NCI-H748 (cell line): ENCODE measurements at regions not wholly inside any gene's neighbourhood (a gene's known extent, or its start where the extent isn't known, plus 50 kb on each side); places are given as distances from the start of the nearest gene placed in this dataset.

Experiments
- DNase-seq: peaks from one replicate; lab custom pipeline; 2025; ENCODE audit not compliant: unreplicated experiment; lab: John Stamatoyannopoulos, UW

DNA sequence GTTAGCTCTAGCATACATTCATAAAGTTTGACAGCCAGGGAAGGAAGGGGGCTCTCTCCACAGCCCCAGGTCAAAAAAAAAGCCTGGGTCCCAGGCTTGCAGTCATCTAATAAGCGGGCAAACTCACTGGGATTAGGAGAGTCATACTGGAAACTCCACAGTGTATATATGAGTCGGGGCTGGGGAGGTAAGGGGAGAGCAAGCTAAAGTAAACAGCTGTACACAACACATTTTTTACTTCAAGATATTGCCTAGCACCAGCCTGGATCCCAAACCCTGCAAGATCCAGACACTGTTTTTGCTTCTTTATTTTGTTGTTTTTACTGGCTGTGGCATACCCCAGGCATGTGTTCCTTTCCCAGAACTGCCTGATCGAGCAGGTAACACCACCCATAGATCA, 291.3 kb upstream of the TANK start:
- no peak for DNase-seq

DNA sequence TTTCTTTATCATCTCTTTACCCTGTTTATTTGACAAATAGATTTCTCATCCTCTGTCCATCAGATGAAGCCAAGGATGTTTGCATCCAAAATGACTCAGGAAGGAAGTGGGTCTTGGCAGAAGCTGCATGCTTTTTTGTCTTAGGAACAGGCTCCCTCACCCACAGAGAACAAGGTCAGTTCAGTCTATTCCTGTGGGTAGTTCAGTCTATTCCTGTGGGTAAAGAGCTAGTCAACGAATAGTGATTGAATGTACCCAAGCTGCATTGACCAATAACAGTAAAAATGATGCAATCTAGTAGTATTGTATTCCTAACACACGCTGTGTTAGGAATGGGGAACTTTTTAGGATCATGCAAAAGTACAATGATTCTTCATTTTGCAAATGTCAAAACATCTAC, 290.8 kb upstream of the TANK start:
- DNase-seq, result no peak

DNA sequence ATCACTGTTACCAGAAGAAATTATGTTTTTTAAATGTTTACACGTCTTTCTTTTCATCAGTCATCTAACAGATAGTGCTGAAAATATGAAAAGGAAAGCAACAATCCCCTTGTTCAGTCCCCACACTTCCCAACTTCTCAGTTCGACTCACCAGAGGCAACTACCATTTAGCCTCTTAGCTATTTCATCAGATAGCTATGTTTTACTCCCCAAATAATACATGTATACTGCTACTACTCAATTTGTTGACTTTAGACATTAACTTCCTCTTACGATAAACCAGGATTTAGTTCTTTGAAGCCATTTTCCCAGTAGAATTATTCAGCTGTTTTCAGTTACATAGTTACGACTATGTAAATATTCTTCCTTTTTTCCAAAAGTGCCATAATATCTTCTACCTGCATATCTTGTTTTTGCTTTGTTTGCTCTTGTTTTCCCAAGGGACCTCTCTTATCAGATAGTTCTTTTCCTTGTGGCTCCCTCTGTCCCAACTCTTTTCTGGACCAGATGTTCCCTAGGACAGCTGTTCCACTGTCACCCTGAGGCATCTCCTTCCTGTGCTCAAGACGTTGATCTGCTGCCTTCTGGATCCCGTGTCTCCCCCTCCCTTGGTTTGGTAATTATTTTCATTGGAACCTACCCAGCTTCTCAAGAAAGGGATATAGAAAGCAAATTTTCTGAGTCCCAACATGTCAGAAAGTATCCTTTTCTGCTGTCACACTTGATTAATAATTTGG, 289.3 kb upstream of the TANK start:
- no peak for DNase-seq

DNA sequence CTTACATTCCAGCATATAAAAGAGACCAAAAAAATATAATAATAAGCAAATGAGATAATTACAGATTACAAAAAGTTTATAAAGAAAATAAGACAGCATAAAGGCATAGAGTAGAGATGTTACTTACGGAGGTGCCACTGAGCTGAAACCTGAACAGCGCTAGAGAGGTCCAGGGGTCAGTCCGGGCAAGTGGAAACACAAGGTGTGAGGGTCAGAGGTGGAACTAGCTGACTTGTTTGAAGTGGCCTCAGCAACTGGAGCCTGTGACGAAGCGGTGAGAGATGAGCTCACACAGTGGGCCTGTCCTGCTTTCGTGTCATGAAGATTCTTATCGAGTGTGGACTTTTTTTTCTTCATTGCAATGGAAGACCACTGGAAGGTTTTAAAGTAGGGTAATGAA, 288.3 kb upstream of the TANK start:
- no peak for DNase-seq

DNA sequence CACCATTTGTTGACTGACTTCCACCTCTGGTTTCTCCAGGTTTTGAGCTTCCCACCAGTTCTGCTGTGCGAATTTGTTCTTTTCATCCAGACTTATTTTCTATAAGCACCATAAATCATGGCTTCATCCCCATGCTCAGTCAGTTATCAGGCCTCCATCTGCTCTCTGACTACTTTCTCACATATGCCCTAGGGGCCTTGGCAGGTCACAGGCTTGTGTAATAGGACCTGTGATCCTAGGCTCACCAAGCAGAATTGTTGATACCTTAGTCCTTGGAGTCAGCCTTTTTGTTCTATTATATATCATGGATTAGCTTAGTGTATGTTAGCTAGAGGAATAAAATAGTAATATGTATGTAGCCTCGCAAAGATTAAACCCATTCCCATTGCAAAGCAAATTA, 284.2 kb upstream of the TANK start:
- no peak for DNase-seq

DNA sequence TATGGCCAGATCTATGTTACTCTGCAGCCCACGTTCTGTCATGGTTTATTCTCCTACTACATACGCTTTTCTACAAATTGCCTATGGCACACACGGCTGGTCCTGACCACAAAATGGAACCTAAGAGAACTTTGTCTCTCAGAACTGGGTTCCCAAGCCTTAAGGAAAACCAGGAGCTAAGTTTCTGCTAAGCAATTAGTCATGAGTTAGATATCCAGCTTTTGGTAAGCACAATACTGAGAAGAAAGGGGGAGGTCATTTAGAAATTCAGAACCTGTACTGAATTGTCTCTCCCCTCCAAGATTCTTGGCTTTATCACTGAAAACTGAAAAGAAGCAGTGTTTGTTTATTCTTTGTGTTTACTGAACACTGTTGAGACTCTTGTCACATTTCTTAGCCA, 283.5 kb upstream of the TANK start:
- no peak for DNase-seq

DNA sequence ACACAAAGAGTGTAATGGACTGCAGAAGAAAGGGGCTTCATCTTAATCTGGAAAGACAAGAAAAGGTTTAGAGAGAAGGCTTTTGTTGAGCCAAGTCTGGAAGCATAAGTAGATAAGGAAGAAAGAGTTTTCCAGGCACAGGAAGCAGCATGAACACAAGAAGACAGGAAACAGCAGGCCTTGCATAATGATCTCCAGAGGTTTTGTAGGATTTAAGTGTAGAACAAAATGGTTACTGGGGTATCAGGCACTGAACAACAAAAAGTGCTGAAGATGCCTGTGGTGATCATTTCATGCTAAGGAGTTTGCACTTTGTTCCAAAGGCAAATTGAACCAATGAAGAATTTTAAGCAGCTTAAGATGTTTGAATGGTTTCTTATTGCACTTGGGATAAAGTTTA, 281.6 kb upstream of the TANK start:
- DNase-seq, result no peak

DNA sequence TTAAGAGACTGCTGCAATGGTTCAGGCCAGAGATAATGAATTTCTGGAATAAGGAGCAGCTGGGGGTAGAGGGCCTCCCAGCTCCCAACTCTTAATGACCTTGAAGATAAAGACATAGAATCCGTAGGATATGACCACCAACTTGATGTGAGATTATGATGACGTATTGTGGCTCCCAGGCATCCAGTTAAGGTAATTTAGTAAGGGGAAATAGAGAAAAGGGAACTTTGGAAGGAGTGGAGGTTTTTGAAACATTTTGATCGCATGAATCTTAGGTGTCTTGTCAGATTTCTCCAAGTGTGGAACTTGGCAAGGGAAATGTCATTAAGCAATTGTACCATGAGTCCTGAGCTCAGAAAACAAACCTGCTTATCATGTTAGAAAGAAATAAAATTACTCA, 277.3 kb upstream of the TANK start:
- no peak for DNase-seq

DNA sequence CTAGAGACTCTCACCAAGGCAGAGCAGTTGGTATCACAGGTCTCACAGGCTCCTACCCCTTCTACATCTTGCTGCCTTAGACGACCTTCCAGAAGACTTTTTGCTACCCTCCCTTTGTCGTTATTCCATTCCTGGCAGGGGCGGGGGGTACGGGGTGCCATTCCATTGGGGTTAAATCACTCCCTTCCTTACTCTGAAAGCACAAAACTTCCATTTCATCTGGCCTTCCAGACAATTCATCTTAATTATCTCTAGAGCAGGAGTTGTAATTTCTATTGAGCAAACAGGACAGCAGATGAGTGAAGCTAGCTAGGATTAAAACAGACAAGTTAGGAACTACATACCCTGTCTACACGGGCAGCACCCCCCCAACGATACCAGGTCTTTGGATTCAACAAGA, 276.2 kb upstream of the TANK start:
- DNase-seq, result no peak

DNA sequence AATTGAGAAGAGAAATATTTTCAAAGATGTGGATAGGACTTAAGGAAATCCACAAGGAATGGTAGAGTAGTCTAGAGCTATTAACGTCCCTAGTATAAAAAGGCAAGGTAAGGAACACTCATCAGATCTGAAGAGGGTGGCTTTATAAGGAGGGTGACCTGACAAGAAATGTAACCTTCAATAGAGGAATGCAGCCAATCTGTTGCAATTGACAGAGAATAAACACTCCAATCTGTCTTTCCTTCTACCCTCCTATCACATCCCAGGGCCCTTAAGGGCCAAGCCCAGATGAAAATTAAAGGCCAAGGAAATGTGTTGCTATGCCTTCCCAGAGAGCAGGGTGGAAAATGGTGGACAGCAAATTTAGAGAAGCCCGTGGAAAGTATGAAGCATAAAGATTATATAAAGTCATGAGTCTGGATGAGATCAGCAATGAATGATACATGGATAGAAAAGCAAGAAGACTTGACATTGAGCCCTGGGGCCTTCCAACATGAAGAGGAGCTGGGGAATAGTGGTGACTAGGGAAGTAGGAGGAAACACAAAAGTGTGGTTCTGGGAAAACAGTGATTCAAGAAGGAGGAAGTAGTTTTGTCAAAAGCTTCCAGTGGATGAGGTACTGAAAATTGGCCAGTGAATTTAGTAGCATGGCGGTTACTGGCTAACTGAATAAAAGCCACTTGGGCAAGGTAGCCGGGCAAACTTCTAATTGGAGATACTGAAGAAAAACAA, 270.6 kb upstream of the TANK start:
- DNase-seq, result no peak

DNA sequence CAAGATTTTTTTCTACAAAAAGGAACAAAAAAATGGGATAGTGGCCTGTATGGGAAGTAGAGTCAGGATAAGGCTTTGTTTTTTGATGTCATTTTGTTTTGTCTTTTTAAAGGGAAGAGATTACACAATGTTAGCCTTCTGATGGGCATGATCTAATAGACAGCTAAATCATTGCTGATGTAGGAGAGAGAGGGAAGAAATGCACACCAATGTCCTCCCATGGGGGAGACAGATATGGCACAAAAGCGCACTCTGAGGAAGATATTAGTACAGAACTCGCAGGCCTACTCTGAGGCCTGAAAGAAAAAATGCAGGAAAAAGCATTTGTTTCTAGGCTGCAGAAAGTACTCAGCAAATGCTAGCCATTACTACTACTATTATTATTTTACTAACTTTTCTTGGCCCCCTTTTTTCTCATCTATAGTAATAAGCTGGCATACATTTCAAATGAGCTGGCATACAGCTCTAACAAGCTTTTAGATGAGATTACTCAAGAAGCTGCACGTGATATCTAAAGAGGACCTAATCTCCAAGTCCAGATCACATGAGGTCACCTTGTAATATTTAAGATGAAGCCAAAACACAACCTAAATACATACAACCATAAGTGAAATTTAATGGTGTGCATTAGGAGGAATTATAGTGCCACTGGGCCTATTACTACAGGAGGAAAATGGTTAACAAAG, 269.4 kb upstream of the TANK start:
- DNase-seq, result no peak

DNA sequence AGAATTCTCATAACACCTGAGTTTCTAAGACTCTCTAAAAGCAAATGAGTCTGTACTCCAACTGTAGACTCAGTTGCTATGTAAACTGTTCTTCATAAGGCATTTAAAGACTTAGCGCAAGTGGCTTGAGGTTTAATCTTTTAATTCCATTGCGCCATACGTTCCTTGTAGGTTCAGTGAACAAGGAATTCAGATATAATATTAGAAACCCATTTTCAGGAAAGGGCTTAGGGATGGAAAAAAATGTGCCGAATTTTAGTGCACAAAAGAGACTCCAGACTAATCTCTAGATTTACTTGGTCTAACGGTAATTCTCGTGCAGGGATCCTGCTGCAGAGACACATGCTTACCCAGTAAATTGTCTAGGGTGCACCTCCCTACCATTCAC, 268.9 kb upstream of the TANK start:
- DNase-seq, result no peak

DNA sequence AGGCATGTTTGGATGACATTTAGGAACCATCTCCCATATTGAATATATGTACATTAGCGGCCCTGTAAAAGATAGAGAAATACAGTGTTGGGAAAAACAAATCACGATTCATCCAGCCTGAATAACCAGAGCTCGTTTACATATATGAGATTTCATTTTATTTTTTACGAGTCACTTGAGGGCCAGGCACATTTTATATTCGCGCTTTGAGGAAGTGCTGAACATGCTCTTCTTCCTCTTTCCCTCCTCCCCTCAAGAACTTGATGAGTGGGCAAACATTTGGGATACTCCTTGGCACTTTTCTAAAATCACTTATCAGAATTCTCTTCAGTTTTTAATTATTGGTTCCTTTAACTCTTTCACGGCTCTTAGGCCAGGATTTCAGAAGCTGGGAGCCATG, 268.0 kb upstream of the TANK start:
- DNase-seq, result no peak

DNA sequence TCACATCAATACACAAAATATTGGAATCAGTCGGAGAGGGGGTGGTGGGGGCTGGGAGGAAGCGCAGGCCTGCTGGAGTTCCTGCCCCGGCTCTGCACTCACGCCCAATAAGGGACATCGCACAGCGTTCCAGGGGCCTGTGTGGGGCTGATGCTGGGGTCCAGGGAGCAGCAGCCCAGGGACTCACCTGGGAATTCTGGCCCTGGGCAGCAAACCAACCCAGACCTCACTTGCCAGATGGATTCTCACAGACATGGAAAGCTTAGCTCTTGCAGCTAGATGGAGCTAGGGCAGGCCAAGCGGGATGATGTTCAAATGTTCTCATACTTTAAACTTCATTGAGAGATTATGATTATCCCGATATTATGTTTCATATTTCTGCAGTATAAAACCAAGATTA, 266.6 kb upstream of the TANK start:
- no peak for DNase-seq

DNA sequence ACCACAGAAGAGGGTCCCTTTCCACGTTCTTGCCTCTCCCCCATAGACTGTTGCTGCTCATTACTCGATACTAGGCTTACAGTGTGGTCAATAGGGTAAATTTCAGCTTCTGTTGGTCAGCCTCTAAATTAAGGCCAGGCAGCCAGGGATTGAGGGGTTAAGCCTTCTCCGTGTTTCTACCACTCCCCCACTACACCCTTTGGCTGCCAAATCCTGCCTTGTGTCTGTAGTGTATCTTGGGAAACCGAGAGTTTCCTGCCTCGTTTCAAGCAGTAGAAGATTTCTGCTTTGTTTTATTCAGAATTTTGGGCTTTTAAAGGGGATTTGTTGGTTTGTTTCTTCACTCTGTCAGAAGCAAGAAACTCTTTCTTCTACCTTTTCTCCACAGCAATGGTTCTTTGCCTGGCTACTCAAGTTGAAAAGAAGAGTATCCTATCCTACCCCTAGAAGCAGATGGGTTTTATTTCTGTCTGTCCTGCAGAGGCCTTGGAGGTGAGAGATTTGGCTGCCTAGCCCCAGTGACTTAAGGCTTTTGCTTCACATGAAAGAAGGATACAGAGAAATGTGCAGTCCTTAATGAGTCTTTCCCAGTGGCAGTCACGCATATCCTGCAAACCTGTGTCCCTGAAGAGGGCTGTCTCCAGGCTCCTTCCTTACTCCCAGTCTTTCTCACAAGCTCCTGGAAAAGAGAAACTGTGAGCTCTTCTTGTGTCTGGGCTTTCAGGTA, 261.5 kb upstream of the TANK start:
- no peak for DNase-seq

DNA sequence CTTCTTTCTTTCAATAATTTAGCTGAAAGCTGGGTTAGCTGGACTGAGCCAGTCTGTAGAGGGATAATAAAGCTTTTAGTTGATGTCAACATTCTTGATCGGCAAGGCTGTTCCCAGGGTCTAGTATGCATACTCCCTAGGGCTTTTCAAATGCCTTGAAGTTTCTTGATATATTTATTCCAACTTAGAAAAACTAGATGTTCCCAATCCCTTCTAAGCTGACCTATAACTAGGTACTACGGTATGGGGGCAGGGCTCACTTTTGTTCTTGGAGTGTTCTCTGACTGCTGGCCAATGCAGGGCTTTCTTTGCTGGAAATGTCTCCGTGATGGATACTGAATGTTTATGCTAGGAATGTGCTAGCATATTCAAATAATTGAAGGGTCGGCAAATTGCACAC, 258.6 kb upstream of the TANK start:
- no peak for DNase-seq

DNA sequence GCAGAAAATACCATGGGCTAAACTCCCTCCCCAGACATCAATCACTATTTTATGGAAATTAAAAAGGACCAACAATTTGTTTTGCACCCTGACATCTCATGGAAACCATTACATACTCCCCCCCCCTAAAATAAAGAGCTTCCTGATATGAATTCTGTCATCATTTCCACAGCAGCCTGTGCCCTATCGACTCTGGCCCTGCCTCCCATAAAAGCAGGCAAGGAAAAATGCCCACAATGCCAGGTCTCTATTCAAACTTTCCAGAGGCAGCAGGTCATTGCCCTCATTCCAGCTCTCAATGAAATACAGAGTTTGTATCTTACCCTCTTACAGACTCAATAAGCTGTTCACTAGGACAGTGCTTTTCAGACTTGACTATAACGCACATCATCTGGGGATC, 254.4 kb upstream of the TANK start:
- no peak for DNase-seq

DNA sequence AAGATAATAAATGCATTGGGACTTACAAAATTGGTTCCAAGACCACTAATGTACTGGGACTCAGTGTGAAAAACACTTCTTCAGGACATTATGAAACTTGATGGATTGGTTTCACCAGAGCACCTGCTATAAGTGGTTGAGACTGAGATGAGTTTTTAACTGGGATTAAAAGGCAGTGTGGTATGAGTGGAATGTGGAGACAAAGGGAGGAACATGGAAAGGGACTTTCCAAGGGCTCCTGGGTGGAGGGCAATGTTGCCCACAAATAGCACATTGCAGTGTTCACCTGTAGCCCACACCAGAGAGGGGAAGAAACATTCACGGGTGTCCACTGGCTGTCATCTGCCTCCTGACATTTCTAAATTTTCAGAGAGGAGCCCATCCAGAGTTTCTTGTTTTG, 253.3 kb upstream of the TANK start:
- DNase-seq, result no peak

DNA sequence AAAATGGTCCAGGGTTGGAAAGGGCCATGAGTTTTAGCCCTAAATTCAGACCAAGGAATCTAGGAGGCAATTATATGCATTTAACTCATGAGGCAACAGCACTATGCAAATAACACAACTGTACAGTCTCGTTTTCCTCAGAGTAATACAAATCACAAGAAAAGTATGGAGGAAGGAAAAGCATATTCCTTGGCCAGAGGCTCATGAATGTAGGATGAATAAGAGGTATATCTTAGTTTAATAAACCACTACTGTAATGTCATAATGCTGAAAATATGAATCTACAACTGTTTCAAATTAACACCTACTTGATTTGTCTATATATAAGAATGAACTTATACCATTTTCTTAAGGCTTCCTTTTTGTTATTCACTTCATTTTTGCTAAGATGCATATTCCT, 252.5 kb upstream of the TANK start:
- DNase-seq, result no peak

DNA sequence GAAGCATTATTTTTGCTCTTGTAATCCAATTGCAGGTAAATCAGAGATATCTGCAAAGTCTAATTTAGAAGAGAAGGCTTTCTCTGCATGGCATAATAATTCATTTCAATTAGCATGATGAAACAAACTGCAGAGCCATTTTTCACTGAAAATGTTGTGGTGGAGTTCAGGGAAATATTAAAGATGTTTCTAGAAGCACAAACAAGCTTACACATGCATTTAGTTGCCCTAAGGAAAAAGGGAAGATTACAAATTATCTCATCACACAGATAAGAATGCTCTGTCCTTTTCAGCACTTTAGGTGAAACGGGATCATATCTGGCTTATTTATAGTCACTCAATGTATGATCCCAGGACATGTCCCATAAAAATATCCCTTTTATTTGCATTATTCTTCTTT, 252.1 kb upstream of the TANK start:
- no peak for DNase-seq

DNA sequence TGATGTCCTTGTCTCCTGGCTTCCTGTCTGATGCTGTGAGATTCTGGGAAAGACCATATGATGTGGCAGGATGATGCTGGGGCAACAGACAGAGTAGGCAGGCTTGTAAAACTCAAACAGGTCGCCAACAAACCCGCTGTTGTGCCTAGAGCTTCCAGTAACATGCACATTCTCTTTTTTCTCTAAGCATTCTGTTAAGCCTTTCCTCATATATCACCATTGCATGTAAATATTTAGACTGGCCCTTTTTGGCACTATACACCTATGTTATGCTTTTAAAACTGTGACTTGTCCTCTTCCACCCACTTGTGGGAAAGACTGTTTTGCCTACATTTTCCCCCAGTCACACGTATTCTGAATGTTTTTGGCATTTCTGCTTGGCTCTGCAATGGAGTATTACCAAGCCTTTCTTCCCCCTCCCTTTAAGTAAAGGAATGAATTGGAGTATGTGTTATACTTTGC, 250.4 kb upstream of the TANK start:
- peak; percentile 32 for DNase-seq

DNA sequence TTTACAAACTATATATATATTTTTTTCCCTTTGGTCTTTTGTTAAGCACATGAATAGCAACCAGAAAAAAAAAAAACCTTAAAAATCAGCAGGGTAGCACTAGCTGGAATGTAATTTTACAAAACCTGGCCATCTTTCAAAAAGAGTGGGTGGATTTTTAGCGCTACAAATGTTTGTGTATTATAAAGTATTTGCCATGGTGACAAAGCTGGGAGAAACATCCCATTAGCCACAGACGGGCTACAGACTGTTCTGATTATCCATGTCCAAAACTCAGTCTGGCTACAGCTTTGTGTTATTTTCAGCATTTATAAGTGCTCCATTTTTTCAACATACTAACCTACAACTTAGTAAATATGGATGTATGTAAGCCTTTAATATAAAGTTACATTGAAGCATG, 249.5 kb upstream of the TANK start:
- peak; percentile 17 for DNase-seq
